NB4 (cell line): ENCODE measurements at regions not wholly inside any gene's neighbourhood (a gene's known extent, or its start where the extent isn't known, plus 50 kb on each side); places are given as distances from the start of the nearest gene placed in this dataset.

Source experiments
- DNase-seq: peaks from one replicate; pipeline ENCODE4 v3.0.0; 2010; ENCODE audit warnings: low read depth
- H3K4me3 ChIP-seq: one replicate; pipeline ENCODE4 v1.5.1; 2011; ENCODE audit warnings: mild to moderate bottlenecking, low read depth, low read length, moderate library complexity
- MYC ChIP-seq: IDR thresholded peaks from 2 replicates; pipeline ENCODE4 v1.6.1; 2011; ENCODE audit warnings: low read depth, low read length
- POLR2A ChIP-seq: IDR thresholded peaks from 2 replicates; pipeline ENCODE4 v1.6.1; 2011; ENCODE audit warnings: mild to moderate bottlenecking; ENCODE audit not compliant: insufficient read length; ENCODE audit errors: extremely low read depth
- TF ChIP-seq, protein P1 (sequence below): IDR thresholded peaks from one replicate; pipeline ENCODE4 v1.5.1; 2012; ENCODE audit warnings: low read depth, low read length
- TF ChIP-seq, protein P2 (sequence below): IDR thresholded peaks from 2 replicates; pipeline ENCODE4 v1.6.1; 2011; ENCODE audit warnings: low read depth, low read length

DNA sequence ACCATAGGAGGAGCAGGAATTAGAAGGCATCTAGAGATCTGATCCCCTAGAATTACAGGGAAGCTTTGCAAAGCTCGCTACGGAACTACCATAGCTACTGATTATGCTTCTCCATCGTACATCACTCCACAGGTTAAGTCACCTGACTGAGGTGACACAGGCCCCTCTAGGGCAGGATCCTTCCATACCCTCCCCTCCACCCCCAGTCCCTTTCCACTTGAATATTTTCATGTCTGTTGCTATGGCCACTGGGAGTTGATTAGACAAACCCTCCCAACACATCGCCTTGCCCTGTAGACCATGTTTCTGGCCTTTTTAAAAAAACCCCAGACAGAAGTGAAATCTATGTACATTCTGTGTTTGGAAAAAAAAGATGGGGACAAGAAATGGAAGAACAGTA, 287.1 kb downstream of the SOX9 start:
- no peak overlapping the region for H3K4me3 ChIP-seq
- no peak for DNase-seq

DNA sequence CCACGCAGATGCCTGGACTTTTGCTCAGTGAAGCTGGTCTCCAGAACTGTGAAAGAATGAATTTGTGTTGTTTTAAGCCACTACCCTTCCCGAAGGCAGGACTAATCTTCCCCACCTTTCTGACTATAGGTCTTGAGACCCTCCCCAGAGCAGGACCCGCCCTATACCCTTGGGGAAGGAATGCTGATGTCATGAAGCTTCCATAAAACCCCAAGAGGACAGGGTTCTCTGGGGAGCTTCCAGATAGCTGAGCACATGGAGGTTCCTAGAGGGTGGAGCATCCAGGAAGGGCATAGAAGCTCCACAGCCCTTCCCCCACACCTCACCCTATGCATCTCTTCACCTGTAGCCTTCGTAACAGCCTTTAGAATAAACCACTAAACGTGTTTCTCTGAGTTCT, 287.8 kb downstream of the SOX9 start:
- TF ChIP-seq, protein P1, sequence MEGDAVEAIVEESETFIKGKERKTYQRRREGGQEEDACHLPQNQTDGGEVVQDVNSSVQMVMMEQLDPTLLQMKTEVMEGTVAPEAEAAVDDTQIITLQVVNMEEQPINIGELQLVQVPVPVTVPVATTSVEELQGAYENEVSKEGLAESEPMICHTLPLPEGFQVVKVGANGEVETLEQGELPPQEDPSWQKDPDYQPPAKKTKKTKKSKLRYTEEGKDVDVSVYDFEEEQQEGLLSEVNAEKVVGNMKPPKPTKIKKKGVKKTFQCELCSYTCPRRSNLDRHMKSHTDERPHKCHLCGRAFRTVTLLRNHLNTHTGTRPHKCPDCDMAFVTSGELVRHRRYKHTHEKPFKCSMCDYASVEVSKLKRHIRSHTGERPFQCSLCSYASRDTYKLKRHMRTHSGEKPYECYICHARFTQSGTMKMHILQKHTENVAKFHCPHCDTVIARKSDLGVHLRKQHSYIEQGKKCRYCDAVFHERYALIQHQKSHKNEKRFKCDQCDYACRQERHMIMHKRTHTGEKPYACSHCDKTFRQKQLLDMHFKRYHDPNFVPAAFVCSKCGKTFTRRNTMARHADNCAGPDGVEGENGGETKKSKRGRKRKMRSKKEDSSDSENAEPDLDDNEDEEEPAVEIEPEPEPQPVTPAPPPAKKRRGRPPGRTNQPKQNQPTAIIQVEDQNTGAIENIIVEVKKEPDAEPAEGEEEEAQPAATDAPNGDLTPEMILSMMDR, result no peak
- TF ChIP-seq MYC (no peak), POLR2A (no peak)
- TF ChIP-seq, protein P2, sequence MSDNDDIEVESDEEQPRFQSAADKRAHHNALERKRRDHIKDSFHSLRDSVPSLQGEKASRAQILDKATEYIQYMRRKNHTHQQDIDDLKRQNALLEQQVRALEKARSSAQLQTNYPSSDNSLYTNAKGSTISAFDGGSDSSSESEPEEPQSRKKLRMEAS, result no peak
- no peak overlapping the region for H3K4me3 ChIP-seq
- DNase-seq, result no peak

More for the DNA sequence above, 287.1 kb downstream of the SOX9 start:
- TF ChIP-seq, protein P1, result no peak
- TF ChIP-seq MYC, result no peak
- TF ChIP-seq, protein P2, result no peak
- TF ChIP-seq POLR2A, result no peak

DNA sequence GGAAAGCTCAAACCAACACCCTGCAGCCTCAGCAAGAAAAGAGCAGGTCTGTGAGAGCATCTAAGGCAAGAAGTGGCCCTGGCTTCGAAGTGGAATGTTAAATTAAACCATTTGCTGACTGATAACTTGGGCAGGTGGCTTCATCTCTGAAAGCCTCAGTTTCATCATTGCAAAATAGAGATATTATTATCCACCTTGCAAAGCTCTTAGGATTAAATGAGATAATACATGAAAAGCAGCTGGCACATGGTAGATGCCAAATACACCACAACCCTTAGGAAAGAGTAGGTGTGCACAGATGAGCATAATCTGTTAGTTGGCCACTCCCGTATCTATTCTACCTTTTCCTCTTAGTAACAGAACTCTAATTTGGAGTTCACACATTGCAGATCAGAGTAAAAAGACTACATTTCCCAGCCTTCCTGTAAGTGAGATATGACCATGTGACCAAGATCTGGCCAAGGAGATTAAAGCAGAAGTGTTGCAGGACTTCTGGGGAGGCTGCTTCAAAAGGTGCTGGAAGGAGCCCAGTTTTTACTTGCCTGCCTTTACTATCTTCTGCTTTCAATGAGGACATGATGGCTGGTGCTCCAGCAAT, 288.7 kb downstream of the SOX9 start:
- no peak overlapping the region for H3K4me3 ChIP-seq
- DNase-seq, result peak; percentile 42
- TF ChIP-seq MYC, result no peak
- TF ChIP-seq, protein P1, result no peak
- TF ChIP-seq, protein P2, result peak; percentile 61

DNA sequence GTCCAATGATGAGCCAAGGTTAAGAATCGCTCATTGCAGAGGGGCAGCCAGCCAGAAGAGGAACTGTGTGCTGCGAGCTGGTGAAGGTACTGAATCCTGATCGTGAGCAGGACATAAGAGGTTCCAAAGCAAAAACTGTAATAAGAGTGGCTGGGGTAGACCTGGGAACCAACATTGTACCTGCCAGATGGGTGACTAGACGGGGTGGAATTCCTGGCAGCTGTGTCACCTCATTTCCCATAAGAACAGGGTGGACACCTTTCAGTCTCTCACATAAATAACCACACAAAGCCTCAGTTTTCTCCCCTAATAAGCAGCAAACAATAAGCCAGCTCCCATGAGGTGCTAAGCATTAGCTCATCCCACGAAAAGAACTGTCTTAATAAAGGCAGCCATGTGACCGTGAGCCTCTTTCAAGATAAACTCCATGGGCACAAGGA, 290.3 kb downstream of the SOX9 start:
- TF ChIP-seq, protein P1, result no peak
- TF ChIP-seq POLR2A, result no peak
- TF ChIP-seq, protein P2, result no peak
- TF ChIP-seq MYC, result no peak
- H3K4me3 ChIP-seq, result no peak overlapping the region
- no peak for DNase-seq

DNA sequence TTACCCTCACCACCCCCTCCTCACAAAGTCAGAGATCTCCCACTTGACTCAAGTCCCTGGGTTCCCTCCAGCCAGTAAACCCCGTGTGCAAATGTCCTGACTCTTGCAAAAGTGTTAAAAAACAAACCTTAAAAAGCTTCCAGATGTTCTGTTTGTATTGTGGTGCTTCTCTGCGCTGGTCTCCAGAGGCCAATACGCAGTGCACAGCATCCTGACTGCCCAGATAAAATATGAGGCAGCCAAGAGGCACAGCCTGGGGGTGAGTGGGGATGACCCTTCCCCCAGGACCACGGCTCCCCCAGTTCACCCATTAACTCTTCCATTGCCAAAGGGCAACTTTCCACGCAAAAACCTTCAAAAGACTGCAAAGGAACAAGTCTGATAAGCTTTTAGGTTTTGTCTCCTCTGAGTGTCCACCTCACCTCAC, 291.8 kb downstream of the SOX9 start:
- TF ChIP-seq, protein P2, result no peak
- TF ChIP-seq MYC (no peak), POLR2A (no peak)
- TF ChIP-seq, protein P1, result no peak
- no peak overlapping the region for H3K4me3 ChIP-seq
- DNase-seq, result no peak
